MM.1S (cell line): ENCODE measurements at regions not wholly inside any gene's neighbourhood (a gene's known extent, or its start where the extent isn't known, plus 50 kb on each side); places are given as distances from the start of the nearest gene placed in this dataset.

Source experiments
- DNase-seq: peaks from one replicate; pipeline ENCODE4 v3.0.0-alpha.2; 2015
- H2AFZ ChIP-seq: fragments of 300-600 bp; sonication (generic); 2 replicates; pipeline ENCODE4 v1.6.0; 2016; ENCODE audit warnings: antibody characterized with exemption, low read length
- H3F3A ChIP-seq: fragments of 300-600 bp; sonication (generic); 2 replicates; pipeline ENCODE4 v1.6.1; 2016; ENCODE audit warnings: mild to moderate bottlenecking, antibody characterized with exemption, low read length, moderate library complexity, mixed read lengths; ENCODE audit not compliant: insufficient read depth
- H3K27ac ChIP-seq: fragments of 300-600 bp; sonication (generic); 2 replicates; pipeline ENCODE4 v1.5.1; 2016; ENCODE audit warnings: mild to moderate bottlenecking, low read length
- H3K27me3 ChIP-seq: fragments of 300-600 bp; sonication (generic); replicated peaks from 2 replicates; pipeline ENCODE4 v1.6.0; 2016; ENCODE audit warnings: low read length; ENCODE audit not compliant: insufficient read depth
- H3K36me3 ChIP-seq: fragments of 300-600 bp; sonication (generic); replicated peaks from 2 replicates; pipeline ENCODE4 v1.6.1; 2016; ENCODE audit warnings: mild to moderate bottlenecking, low read length, mixed read lengths; ENCODE audit not compliant: insufficient read depth
- H3K4me1 ChIP-seq: fragments of 300-600 bp; sonication (generic); 2 replicates; pipeline ENCODE4 v1.6.1; 2016; ENCODE audit warnings: low read length, mixed read lengths
- H3K4me2 ChIP-seq: fragments of 300-600 bp; sonication (generic); 2 replicates; pipeline ENCODE4 v1.6.0; 2016; ENCODE audit warnings: low read depth, low read length
- H3K4me3 ChIP-seq: fragments of 300-600 bp; sonication (generic); 2 replicates; pipeline ENCODE4 v1.5.1; 2016; ENCODE audit warnings: low read length, mixed read lengths
- H3K79me2 ChIP-seq: fragments of 300-600 bp; sonication (generic); 2 replicates; pipeline ENCODE4 v1.6.1; 2016; ENCODE audit warnings: mixed run types, low read length, mixed read lengths
- H3K9ac ChIP-seq: fragments of 300-600 bp; sonication (generic); 2 replicates; pipeline ENCODE4 v1.6.1; 2016; ENCODE audit warnings: low read length, mixed read lengths
- H3K9me2 ChIP-seq: fragments of 300-600 bp; sonication (generic); replicated peaks from 2 replicates; pipeline ENCODE4 v1.6.1; 2016; ENCODE audit warnings: mild to moderate bottlenecking, low read length, mixed read lengths; ENCODE audit not compliant: insufficient read depth
- H3K9me3 ChIP-seq: fragments of 300-600 bp; sonication (generic); replicated peaks from 2 replicates; pipeline ENCODE4 v1.6.1; 2016; ENCODE audit warnings: mild to moderate bottlenecking, low read length, mixed read lengths; ENCODE audit not compliant: insufficient read depth
- H4K20me1 ChIP-seq: fragments of 300-600 bp; sonication (generic); 2 replicates; pipeline ENCODE4 v1.6.1; 2016; ENCODE audit warnings: mild to moderate bottlenecking, low read length, moderate library complexity, mixed read lengths; ENCODE audit not compliant: insufficient read depth
- EZH2 ChIP-seq: fragments of 300-600 bp; sonication (generic); optimal IDR thresholded peaks from 2 replicates; pipeline ENCODE3; 2017; ENCODE audit warnings: low read depth, mild to moderate bottlenecking, antibody characterized with exemption, low read length, mixed read lengths
- EZH2phosphoT487 ChIP-seq: fragments of 300-600 bp; sonication (generic); IDR thresholded peaks from 2 replicates; pipeline ENCODE4 v1.6.1; 2018; ENCODE audit warnings: antibody characterized with exemption, low read length
- TF ChIP-seq, protein P1 (sequence below): fragments of 300-600 bp; sonication (generic); IDR thresholded peaks from 2 replicates; pipeline ENCODE4 v1.5.1; 2016; ENCODE audit warnings: antibody characterized with exemption, low read length, mixed read lengths

GRCh38 chr3:148330542-148330941 lies 367.2 kb upstream of the AGTR1 start:
- Histone ChIP-seq H3K36me3 (no peaks in the 10 kb centered on the region), H3K4me1 (no peaks in the 10 kb centered on the region), H3K4me3 (no peak overlapping the region), H2AFZ (no peak overlapping the region), H3K9me3 (no peaks in the 10 kb centered on the region), H4K20me1 (no peaks in the 10 kb centered on the region), H3K27ac (no peak overlapping the region), H3F3A (no peaks in the 10 kb centered on the region), H3K27me3 (no peaks in the 10 kb centered on the region), H3K79me2 (no peaks in the 10 kb centered on the region), H3K9ac (no peak overlapping the region), H3K9me2 (no peaks in the 10 kb centered on the region), H3K4me2 (no peak overlapping the region)
- no peak for DNase-seq
- TF ChIP-seq, protein P1, sequence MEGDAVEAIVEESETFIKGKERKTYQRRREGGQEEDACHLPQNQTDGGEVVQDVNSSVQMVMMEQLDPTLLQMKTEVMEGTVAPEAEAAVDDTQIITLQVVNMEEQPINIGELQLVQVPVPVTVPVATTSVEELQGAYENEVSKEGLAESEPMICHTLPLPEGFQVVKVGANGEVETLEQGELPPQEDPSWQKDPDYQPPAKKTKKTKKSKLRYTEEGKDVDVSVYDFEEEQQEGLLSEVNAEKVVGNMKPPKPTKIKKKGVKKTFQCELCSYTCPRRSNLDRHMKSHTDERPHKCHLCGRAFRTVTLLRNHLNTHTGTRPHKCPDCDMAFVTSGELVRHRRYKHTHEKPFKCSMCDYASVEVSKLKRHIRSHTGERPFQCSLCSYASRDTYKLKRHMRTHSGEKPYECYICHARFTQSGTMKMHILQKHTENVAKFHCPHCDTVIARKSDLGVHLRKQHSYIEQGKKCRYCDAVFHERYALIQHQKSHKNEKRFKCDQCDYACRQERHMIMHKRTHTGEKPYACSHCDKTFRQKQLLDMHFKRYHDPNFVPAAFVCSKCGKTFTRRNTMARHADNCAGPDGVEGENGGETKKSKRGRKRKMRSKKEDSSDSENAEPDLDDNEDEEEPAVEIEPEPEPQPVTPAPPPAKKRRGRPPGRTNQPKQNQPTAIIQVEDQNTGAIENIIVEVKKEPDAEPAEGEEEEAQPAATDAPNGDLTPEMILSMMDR, result no peak
- TF ChIP-seq EZH2 (no peak), EZH2phosphoT487 (no peak)

DNA sequence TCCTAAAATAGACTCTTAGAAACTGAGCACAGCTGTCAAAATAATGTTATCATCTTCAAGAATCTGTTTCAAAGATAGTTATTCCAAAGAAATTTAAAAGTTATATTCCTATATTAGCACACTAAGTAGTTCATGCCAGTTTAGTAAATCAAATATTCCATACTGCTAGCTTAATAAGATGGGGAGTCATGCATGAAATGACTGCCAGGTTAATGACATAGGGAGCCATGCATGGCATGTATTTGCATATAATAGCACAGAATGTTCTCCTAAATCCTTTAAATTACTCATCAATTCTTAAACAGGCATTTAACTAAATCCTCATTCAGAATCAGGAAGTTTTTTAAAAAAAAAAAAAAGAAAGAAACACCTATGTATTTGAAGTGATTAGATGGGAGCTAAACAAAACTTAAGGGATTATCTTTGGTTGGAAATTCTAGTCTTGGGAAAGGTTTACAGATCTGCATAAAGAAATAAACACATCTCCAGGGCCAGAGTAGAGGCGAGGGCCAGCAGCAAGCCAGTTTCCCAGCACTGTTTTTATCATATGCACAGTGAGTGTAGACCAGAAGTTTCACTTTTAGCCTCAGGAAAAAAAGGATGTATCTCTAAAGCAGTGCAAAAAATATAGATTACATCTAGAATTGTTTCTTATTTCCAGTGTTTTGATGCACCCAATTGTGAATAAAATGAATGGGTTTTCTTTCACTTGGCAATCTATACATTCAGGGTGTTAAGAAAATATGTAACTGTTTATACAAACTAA lies 366.4 kb upstream of the AGTR1 start:
- Histone ChIP-seq H2AFZ (no peak overlapping the region), H3K4me3 (no peak overlapping the region), H3K4me2 (no peak overlapping the region)

DNA sequence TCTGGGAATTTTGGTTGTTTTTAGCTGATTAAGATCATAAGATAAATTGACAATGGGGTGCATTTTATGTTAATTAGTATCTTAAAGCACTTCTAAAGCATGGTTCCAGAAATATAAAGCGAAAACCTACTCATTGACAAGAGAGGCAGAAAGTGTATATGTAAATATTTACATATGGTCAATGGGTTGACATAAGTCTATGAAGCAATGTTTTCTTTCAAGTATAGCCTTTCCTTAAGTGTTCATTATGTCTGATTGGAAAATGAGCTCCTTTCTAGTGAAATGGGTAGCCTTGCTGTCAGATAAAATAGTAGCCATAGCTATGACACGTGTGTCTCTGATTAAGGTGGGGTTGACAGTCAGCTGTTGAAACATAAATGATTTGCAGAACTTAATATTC lies 365.2 kb upstream of the AGTR1 start:
- Histone ChIP-seq H3K79me2 (no peaks in the 10 kb centered on the region), H3K9me2 (no peaks in the 10 kb centered on the region), H3K27me3 (no peaks in the 10 kb centered on the region), H3F3A (no peaks in the 10 kb centered on the region), H3K4me3 (no peak overlapping the region), H3K36me3 (no peaks in the 10 kb centered on the region), H2AFZ (no peak overlapping the region), H3K4me1 (no peaks in the 10 kb centered on the region), H4K20me1 (no peaks in the 10 kb centered on the region), H3K4me2 (no peak overlapping the region), H3K9ac (no peak overlapping the region), H3K27ac (no peak overlapping the region), H3K9me3 (no peaks in the 10 kb centered on the region)
- no peak for DNase-seq
- TF ChIP-seq, protein P1, result no peak
- TF ChIP-seq EZH2phosphoT487 (no peak), EZH2 (no peak)

More for the DNA sequence above, 366.4 kb upstream of the AGTR1 start:
- Histone ChIP-seq H3F3A (no peaks in the 10 kb centered on the region), H3K9ac (no peak overlapping the region), H3K36me3 (no peaks in the 10 kb centered on the region), H3K27ac (no peak overlapping the region), H3K4me1 (no peaks in the 10 kb centered on the region), H3K9me2 (no peaks in the 10 kb centered on the region), H3K79me2 (no peaks in the 10 kb centered on the region), H3K9me3 (no peaks in the 10 kb centered on the region), H3K27me3 (no peaks in the 10 kb centered on the region), H4K20me1 (no peaks in the 10 kb centered on the region)
- TF ChIP-seq EZH2 (no peak), EZH2phosphoT487 (no peak)
- TF ChIP-seq, protein P1, result no peak
- DNase-seq, result no peak
